ENCODE measurements at regions not wholly inside any gene's neighbourhood (a gene's known extent, or its start where the extent isn't known, plus 50 kb on each side); places are given as distances from the start of the nearest gene placed in this dataset.
A peak's percentile ranks its signal among the peaks of the same experiment; 100 is the strongest.

DNA sequence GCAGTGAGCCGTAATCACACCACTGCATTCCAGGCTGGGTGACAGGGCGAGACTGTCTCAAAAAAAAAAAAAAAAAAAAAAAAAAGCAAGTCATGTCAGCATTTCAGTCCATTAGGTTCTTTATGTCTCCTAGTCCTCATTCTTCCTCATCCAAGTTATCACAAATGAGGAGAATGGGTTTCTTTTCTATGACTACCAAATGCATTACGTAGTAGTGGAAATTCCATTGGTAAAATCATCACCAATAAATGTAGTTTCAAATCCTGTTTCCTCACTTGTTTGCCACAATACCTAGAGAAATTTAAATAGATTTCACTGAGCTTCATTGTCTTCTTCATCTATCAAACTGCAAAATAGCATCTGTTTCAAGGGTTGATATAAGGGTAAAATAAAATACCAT is 317.6 kb upstream of the MME start:
- intact Hi-C loops (cut with DNase I): loop anchor here in 1 of 2 donors (5.0 kb wide), 1 partner anchor 560 kb away; no protein-coding TSS in a partner anchor
- Histone ChIP-seq H3K4me3 (no peak overlapping the region), H3K4me1 (no peaks in the 10 kb centered on the region)

GRCh38 chr3:154759966-154760365 is 320.2 kb upstream of the MME start:
- H3K27ac ChIP-seq: no peak overlapping the region
- H3K4me1 ChIP-seq: no peaks in the 10 kb centered on the region
- ATAC-seq (no peak), DNase-seq (no peak)
- no peaks in the 10 kb centered on the region for H3K9me3 ChIP-seq
- intact Hi-C loops (cut with DNase I): loop anchor here in 1 of 2 donors (5.0 kb wide), 1 partner anchor 562 kb away; no protein-coding TSS in a partner anchor
- no peak for TF ChIP-seq CTCF (IDR thresholded peaks at IDR 0.05)
- H3K4me3 ChIP-seq: no peak overlapping the region
- H3K27me3 ChIP-seq: no peaks in the 10 kb centered on the region
- no peaks in the 10 kb centered on the region for H3K36me3 ChIP-seq

More for the DNA sequence above, 317.6 kb upstream of the MME start:
- no peaks in the 10 kb centered on the region for H3K27me3 ChIP-seq
- TF ChIP-seq CTCF (IDR thresholded peaks at IDR 0.05): no peak
- H3K36me3 ChIP-seq: no peaks in the 10 kb centered on the region
- H3K27ac ChIP-seq: no peak overlapping the region
- no peak for DNase-seq
- H3K9me3 ChIP-seq: peaks cover 0 to 9% of the 10 kb centered on the region in 2 donors
- no peak for ATAC-seq

- no peaks in the 10 kb centered on the region for H3K36me3 ChIP-seq
- peak; percentile 15 to 28 for TF ChIP-seq CTCF (IDR thresholded peaks at IDR 0.05)
- no peak overlapping the region for H3K27ac ChIP-seq
- no peak overlapping the region for H3K4me3 ChIP-seq
- peak in 1 of 4 donors; percentile 41 for DNase-seq
- no peaks in the 10 kb centered on the region for H3K4me1 ChIP-seq
- no peaks in the 10 kb centered on the region for H3K9me3 ChIP-seq
- no peaks in the 10 kb centered on the region for H3K27me3 ChIP-seq
- peak; percentile 66 for ATAC-seq
- intact Hi-C loops (cut with DNase I): no loop called here
Observed at GRCh38 chr3:154758109-154758868, 321.8 kb upstream of the MME start.

- H3K4me1 ChIP-seq: no peaks in the 10 kb centered on the region
- no peaks in the 10 kb centered on the region for H3K27me3 ChIP-seq
- no peaks in the 10 kb centered on the region for H3K9me3 ChIP-seq
- no peak for TF ChIP-seq CTCF (IDR thresholded peaks at IDR 0.05)
- DNase-seq: no peak
- ATAC-seq: no peak
- intact Hi-C loops (cut with DNase I): no loop called here
- H3K27ac ChIP-seq: no peak overlapping the region
- H3K4me3 ChIP-seq: no peak overlapping the region
- no peaks in the 10 kb centered on the region for H3K36me3 ChIP-seq
Observed at GRCh38 chr3:154753101-154753500, 323.1 kb upstream of the GPR149 start.

GRCh38 chr3:154749514-154749913 is 319.5 kb upstream of the GPR149 start:
- H3K4me1 ChIP-seq: no peaks in the 10 kb centered on the region
- H3K36me3 ChIP-seq: no peaks in the 10 kb centered on the region
- ATAC-seq (no peak), DNase-seq (no peak)
- H3K9me3 ChIP-seq: no peaks in the 10 kb centered on the region
- no peaks in the 10 kb centered on the region for H3K27me3 ChIP-seq
- intact Hi-C loops (cut with DNase I): no loop called here
- no peak for TF ChIP-seq CTCF (IDR thresholded peaks at IDR 0.05)
- H3K27ac ChIP-seq: no peak overlapping the region
- H3K4me3 ChIP-seq: no peak overlapping the region
